IMR-90 (cell line): ENCODE measurements at regions not wholly inside any gene's neighbourhood (a gene's known extent, or its start where the extent isn't known, plus 50 kb on each side); places are given as distances from the start of the nearest gene placed in this dataset.

Source experiments
- ATAC-seq: fragments of 200-7000 bp; cut with Tn5 transposase; 2 replicates; pipeline ENCODE4 v1.9.1; 2020; ENCODE audit warnings: low read depth, mild to moderate bottlenecking, moderate library complexity
- BruUV-seq: library from RNA; stranded (reverse); fragments of 400-500 nt; replicated peaks from 2 replicates; lab custom pipeline; 2021; lab: Mats Ljungman, UMichigan
- CTCF ChIA-PET: fragments of 300-600 bp; formaldehyde crosslinking; extraction: SDS; loops from one replicate; lab custom pipeline; 2021; ENCODE audit warnings: antibody characterized with exemption; lab: Yijun Ruan, JAX
- POLR2A ChIA-PET: fragments of 300-600 bp; sonication (Branson Sonifier 250); formaldehyde crosslinking; loops from one replicate; lab custom pipeline; 2022; ENCODE audit warnings: antibody characterized with exemption; ENCODE audit not compliant: unreplicated experiment; lab: Charles Lee
- DNase-seq: peaks from one replicate; pipeline ENCODE4 v3.0.0; 2013
- H2AFZ ChIP-seq: replicated peaks from 2 replicates; pipeline ENCODE3; 2013; ENCODE audit warnings: low read length, mild to moderate bottlenecking; ENCODE audit not compliant: poor library complexity
- H2AK5ac ChIP-seq: 2 replicates; pipeline ENCODE4 v1.6.1; 2013; ENCODE audit warnings: low read depth, low read length, inconsistent platforms
- H2AK9ac ChIP-seq: replicated peaks from 2 replicates; pipeline ENCODE3; 2013; ENCODE audit warnings: mild to moderate bottlenecking, low read depth, low read length, moderate library complexity; ENCODE audit not compliant: poor library complexity
- H2BK120ac ChIP-seq: 2 replicates; pipeline ENCODE4 v1.6.1; 2013; ENCODE audit warnings: low read depth, low read length, inconsistent platforms
- H2BK15ac ChIP-seq: 3 replicates; pipeline ENCODE4 v1.6.1; 2013; ENCODE audit warnings: low read depth, low read length, inconsistent platforms
- H2BK20ac ChIP-seq: 2 replicates; pipeline ENCODE4 v1.6.1; 2013; ENCODE audit warnings: low read depth, mild to moderate bottlenecking, inconsistent platforms, low read length, moderate library complexity
- H2BK5ac ChIP-seq: 2 replicates; pipeline ENCODE4 v1.6.1; 2013; ENCODE audit warnings: mild to moderate bottlenecking, low read depth, low read length, inconsistent platforms; ENCODE audit not compliant: poor library complexity, severe bottlenecking
- H3K14ac ChIP-seq: replicated peaks from 2 replicates; pipeline ENCODE4 v1.6.1; 2013; ENCODE audit warnings: low read depth, low read length, inconsistent platforms
- H3K18ac ChIP-seq: 2 replicates; pipeline ENCODE4 v1.6.1; 2013; ENCODE audit warnings: low read depth, low read length, control low read depth
- H3K23ac ChIP-seq: 2 replicates; pipeline ENCODE4 v1.6.1; 2013; ENCODE audit warnings: low read depth, low read length, inconsistent platforms
- H3K27ac ChIP-seq: 2 replicates; pipeline ENCODE4 v1.5.1; 2013; ENCODE audit warnings: mild to moderate bottlenecking, control low read depth, low read length; ENCODE audit not compliant: insufficient read depth
- H3K27me3 ChIP-seq: 2 replicates; pipeline ENCODE4 v1.6.1; 2013; ENCODE audit warnings: low read length; ENCODE audit not compliant: control insufficient read depth, insufficient read depth
- H3K36me3 ChIP-seq: 2 replicates; pipeline ENCODE4 v1.6.1; 2013; ENCODE audit warnings: low read length, mixed read lengths; ENCODE audit not compliant: control insufficient read depth, insufficient read depth
- H3K4ac ChIP-seq: 2 replicates; pipeline ENCODE4 v1.6.1; 2013; ENCODE audit warnings: low read depth, low read length, inconsistent platforms
- H3K4me1 ChIP-seq: 2 replicates; pipeline ENCODE4 v1.6.1; 2013; ENCODE audit warnings: low read length, mixed read lengths; ENCODE audit not compliant: control insufficient read depth, insufficient read depth
- H3K4me2 ChIP-seq: 2 replicates; pipeline ENCODE4 v1.6.1; 2013; ENCODE audit warnings: low read depth, mild to moderate bottlenecking, control low read depth, low read length, moderate library complexity
- H3K4me3 ChIP-seq: 2 replicates; pipeline ENCODE4 v1.5.1; 2013; ENCODE audit warnings: low read depth, mild to moderate bottlenecking, control low read depth, low read length, moderate library complexity; ENCODE audit not compliant: insufficient read depth
- H3K56ac ChIP-seq: 2 replicates; pipeline ENCODE4 v1.6.1; 2013; ENCODE audit warnings: low read length, inconsistent platforms; ENCODE audit not compliant: insufficient read depth; ENCODE audit errors: extremely low read depth
- H3K79me1 ChIP-seq, 2 experiments: 2 replicates each; pipeline ENCODE4 v1.6.1; 2013; ENCODE audit warnings: low read length in 2 of 2, inconsistent platforms in 1 of 2, low read depth in 1 of 2
- H3K9ac ChIP-seq: 2 replicates; pipeline ENCODE4 v1.6.1; 2013; ENCODE audit warnings: low read depth, low read length, control low read depth
- H3K9me1 ChIP-seq: 2 replicates; pipeline ENCODE4 v1.6.1; 2013; ENCODE audit warnings: low read length, inconsistent platforms; ENCODE audit not compliant: insufficient read depth
- H3K9me3 ChIP-seq: 2 replicates; pipeline ENCODE4 v1.6.1; 2013; ENCODE audit warnings: low read length; ENCODE audit not compliant: control insufficient read depth, insufficient read depth
- H4K20me1 ChIP-seq: 2 replicates; pipeline ENCODE4 v1.6.1; 2013; ENCODE audit warnings: low read length, inconsistent platforms; ENCODE audit not compliant: insufficient read depth
- H4K5ac ChIP-seq: 2 replicates; pipeline ENCODE4 v1.6.1; 2013; ENCODE audit warnings: mild to moderate bottlenecking, low read depth, low read length, control low read depth
- H4K8ac ChIP-seq, 2 experiments: 2 replicates each; pipeline ENCODE4 v1.6.1; 2013; ENCODE audit warnings: low read depth in 2 of 2, low read length in 2 of 2, control low read depth in 1 of 2, inconsistent platforms in 1 of 2
- H4K91ac ChIP-seq: 2 replicates; pipeline ENCODE4 v1.6.1; 2013; ENCODE audit warnings: low read depth, low read length, inconsistent platforms; ENCODE audit not compliant: insufficient read depth
- BHLHE40 ChIP-seq: fragments of 150-350 bp; IDR thresholded peaks from 2 replicates; pipeline ENCODE4 v1.6.1; 2016; ENCODE audit warnings: mild to moderate bottlenecking, low read depth, low read length
- CEBPB ChIP-seq: IDR thresholded peaks from 2 replicates; pipeline ENCODE4 v1.6.1; 2012; ENCODE audit warnings: low read depth, low read length, improper control_type of control experiment
- CHD1 ChIP-seq: IDR thresholded peaks from 2 replicates; pipeline ENCODE4 v1.6.1; 2012; ENCODE audit warnings: low read depth, low read length, improper control_type of control experiment
- FOS ChIP-seq: fragments of 150-350 bp; IDR thresholded peaks from 2 replicates; pipeline ENCODE4 v1.6.1; 2016; ENCODE audit warnings: low read depth, low read length
- MAFK ChIP-seq: IDR thresholded peaks from 2 replicates; pipeline ENCODE4 v1.6.1; 2012; ENCODE audit warnings: low read depth, low read length, improper control_type of control experiment
- MAZ ChIP-seq: IDR thresholded peaks from 2 replicates; pipeline ENCODE4 v1.6.1; 2012; ENCODE audit warnings: low read depth, mild to moderate bottlenecking, low read length, improper control_type of control experiment, moderate library complexity, borderline replicate concordance
- MXI1 ChIP-seq: IDR thresholded peaks from 2 replicates; pipeline ENCODE4 v1.6.1; 2012; ENCODE audit warnings: low read depth, mild to moderate bottlenecking, low read length, moderate library complexity, borderline replicate concordance
- NFE2L2 ChIP-seq: fragments of 150-350 bp; IDR thresholded peaks from 2 replicates; pipeline ENCODE4 v1.6.1; 2016; ENCODE audit warnings: low read depth, mild to moderate bottlenecking, low read length
- RAD21 ChIP-seq: IDR thresholded peaks from 2 replicates; pipeline ENCODE4 v1.6.1; 2012; ENCODE audit warnings: low read length, improper control_type of control experiment
- RCOR1 ChIP-seq: IDR thresholded peaks from 2 replicates; pipeline ENCODE4 v1.6.1; 2012; ENCODE audit warnings: mild to moderate bottlenecking, low read length, improper control_type of control experiment; ENCODE audit not compliant: insufficient replicate concordance
- RFX5 ChIP-seq: IDR thresholded peaks from 2 replicates; pipeline ENCODE4 v1.8.0; 2012; ENCODE audit warnings: low read depth, mild to moderate bottlenecking, low read length, moderate library complexity
- SMC3 ChIP-seq: fragments of 150-350 bp; IDR thresholded peaks from 2 replicates; pipeline ENCODE4 v1.6.1; 2016; ENCODE audit warnings: low read depth, mild to moderate bottlenecking, antibody characterized with exemption, low read length, moderate library complexity
- WGBS, 2 experiments: methylation state at CpG; one replicate each; pipeline versions ENCODE4 v1.1.5 to v1.1.7; 2013; ENCODE audit warnings: missing lambda C conversion rate in 2 of 2; ENCODE audit not compliant: insufficient read length in 1 of 2; ENCODE audit errors: extremely low coverage in 2 of 2; 5-methylcytosine and 5-hydroxymethylcytosine counted together
- dilution Hi-C: fragments of 300-500 bp; cut with HindIII; formaldehyde crosslinking; loops from one replicate; pipeline ENCODE4 v1.14.3; 2018; ENCODE audit warnings: low sequenced_read_pairs; ENCODE audit not compliant: unreplicated experiment
- in situ Hi-C: fragments of 300-500 bp; cut with MboI; formaldehyde crosslinking; loops from 3 replicates; pipeline ENCODE4 v1.14.3; 2019; ENCODE audit warnings: low sequenced_read_pairs, inconsistent platforms, mixed read lengths
- intact Hi-C: fragments of 100-400 bp; cut with micrococcal nuclease; formaldehyde crosslinking; loops from 2 replicates; pipeline ENCODE4 v1.10.0; 2022
- TF ChIP-seq, protein P1 (sequence below): fragments of 150-350 bp; IDR thresholded peaks from 2 replicates; pipeline ENCODE4 v1.6.1; 2017; ENCODE audit warnings: mild to moderate bottlenecking, antibody characterized with exemption, low read length, low read depth
- TF ChIP-seq, protein P2 (sequence below): fragments of 150-350 bp; IDR thresholded peaks from 2 replicates; pipeline ENCODE4 v1.6.1; 2016; ENCODE audit warnings: low read depth, mild to moderate bottlenecking, low read length, moderate library complexity, borderline replicate concordance
- TF ChIP-seq, protein P3 (sequence below): conservative IDR thresholded peaks from 2 replicates; pipeline ENCODE4 v1.5.1; 2012; ENCODE audit warnings: mild to moderate bottlenecking, low read depth, low read length, improper control_type of control experiment

- no peak overlapping the region for H4K91ac ChIP-seq
Measured at GRCh38 chr1:208775841-208776240, 531.7 kb upstream of the PLXNA2 start.

More at GRCh38 chr1:208775841-208776240, 531.7 kb upstream of the PLXNA2 start:
- H4K5ac ChIP-seq: no peak overlapping the region
- no peak overlapping the region for H3K18ac ChIP-seq
- H3K27me3 ChIP-seq: no peaks in the 10 kb centered on the region
- H3K56ac ChIP-seq: no peak overlapping the region
- no peaks in the 10 kb centered on the region for H3K4me1 ChIP-seq
- WGBS, 2 experiments: no CpG with 5 or more reads among the region's 3 CpGs
- no peak overlapping the region for H3K27ac ChIP-seq
- no peak overlapping the region for H3K4ac ChIP-seq
- no peak overlapping the region for H3K9ac ChIP-seq
- H2AK5ac ChIP-seq: no peak overlapping the region
- ATAC-seq: no peak
- H3K79me1 ChIP-seq: no peaks in the 10 kb centered on the region
- in situ Hi-C loops: no loop called here
- H3K14ac ChIP-seq: no peak overlapping the region
- dilution Hi-C loops: no loop called here
- no peak overlapping the region for H2BK20ac ChIP-seq
- H2BK15ac ChIP-seq: no peak overlapping the region
- H4K20me1 ChIP-seq: no peaks in the 10 kb centered on the region
- no peak for DNase-seq
- H3K23ac ChIP-seq: no peak overlapping the region
- H3K9me1 ChIP-seq: no peaks in the 10 kb centered on the region
- no peak overlapping the region for H3K4me3 ChIP-seq
- TF ChIP-seq RCOR1 (no peak), MXI1 (no peak), CEBPB (no peak), BHLHE40 (no peak), MAZ (no peak), FOS (no peak), RAD21 (no peak), RFX5 (no peak), CHD1 (no peak), NFE2L2 (no peak), MAFK (no peak), SMC3 (no peak)
- TF ChIP-seq, protein P1, sequence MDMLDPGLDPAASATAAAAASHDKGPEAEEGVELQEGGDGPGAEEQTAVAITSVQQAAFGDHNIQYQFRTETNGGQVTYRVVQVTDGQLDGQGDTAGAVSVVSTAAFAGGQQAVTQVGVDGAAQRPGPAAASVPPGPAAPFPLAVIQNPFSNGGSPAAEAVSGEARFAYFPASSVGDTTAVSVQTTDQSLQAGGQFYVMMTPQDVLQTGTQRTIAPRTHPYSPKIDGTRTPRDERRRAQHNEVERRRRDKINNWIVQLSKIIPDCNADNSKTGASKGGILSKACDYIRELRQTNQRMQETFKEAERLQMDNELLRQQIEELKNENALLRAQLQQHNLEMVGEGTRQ: no peak
- TF ChIP-seq, protein P2, sequence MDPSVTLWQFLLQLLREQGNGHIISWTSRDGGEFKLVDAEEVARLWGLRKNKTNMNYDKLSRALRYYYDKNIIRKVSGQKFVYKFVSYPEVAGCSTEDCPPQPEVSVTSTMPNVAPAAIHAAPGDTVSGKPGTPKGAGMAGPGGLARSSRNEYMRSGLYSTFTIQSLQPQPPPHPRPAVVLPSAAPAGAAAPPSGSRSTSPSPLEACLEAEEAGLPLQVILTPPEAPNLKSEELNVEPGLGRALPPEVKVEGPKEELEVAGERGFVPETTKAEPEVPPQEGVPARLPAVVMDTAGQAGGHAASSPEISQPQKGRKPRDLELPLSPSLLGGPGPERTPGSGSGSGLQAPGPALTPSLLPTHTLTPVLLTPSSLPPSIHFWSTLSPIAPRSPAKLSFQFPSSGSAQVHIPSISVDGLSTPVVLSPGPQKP: no peak
- TF ChIP-seq, protein P3, sequence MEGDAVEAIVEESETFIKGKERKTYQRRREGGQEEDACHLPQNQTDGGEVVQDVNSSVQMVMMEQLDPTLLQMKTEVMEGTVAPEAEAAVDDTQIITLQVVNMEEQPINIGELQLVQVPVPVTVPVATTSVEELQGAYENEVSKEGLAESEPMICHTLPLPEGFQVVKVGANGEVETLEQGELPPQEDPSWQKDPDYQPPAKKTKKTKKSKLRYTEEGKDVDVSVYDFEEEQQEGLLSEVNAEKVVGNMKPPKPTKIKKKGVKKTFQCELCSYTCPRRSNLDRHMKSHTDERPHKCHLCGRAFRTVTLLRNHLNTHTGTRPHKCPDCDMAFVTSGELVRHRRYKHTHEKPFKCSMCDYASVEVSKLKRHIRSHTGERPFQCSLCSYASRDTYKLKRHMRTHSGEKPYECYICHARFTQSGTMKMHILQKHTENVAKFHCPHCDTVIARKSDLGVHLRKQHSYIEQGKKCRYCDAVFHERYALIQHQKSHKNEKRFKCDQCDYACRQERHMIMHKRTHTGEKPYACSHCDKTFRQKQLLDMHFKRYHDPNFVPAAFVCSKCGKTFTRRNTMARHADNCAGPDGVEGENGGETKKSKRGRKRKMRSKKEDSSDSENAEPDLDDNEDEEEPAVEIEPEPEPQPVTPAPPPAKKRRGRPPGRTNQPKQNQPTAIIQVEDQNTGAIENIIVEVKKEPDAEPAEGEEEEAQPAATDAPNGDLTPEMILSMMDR: no peak
- intact Hi-C loops: no loop called here
- ChIA-PET POLR2A (no interaction called here), CTCF (interaction anchor here (0.9 kb wide), 1 partner anchor 10 kb away, joined by 3 read pairs; no protein-coding TSS in a partner anchor)
- no peak overlapping the region for H2AFZ ChIP-seq
- H2BK5ac ChIP-seq: no peak overlapping the region
- no peak overlapping the region for H3K4me2 ChIP-seq
- no peak overlapping the region for H2BK120ac ChIP-seq
- no peaks in the 10 kb centered on the region for H3K36me3 ChIP-seq
- H4K8ac ChIP-seq: no peak overlapping the region
- no peaks in the 10 kb centered on the region; the same call in none of the 2 replicates for H3K9me3 ChIP-seq
- no TSS peak for BruUV-seq
- no peak overlapping the region for H2AK9ac ChIP-seq
